Liver (tissue), 2 donors: ENCODE measurements at regions not wholly inside any gene's neighbourhood (a gene's known extent, or its start where the extent isn't known, plus 50 kb on each side); places are given as distances from the start of the nearest gene placed in this dataset.

Experiments used
- YY1 ChIP-seq: IDR thresholded peaks from 2 replicates; pipeline ENCODE4 v1.6.1; 2016; ENCODE audit warnings: antibody characterized with exemption, mild to moderate bottlenecking
- TF ChIP-seq, protein P1 (sequence below): IDR thresholded peaks from 2 replicates; pipeline ENCODE4 v1.6.1; 2016; ENCODE audit warnings: antibody characterized with exemption
- donor health status: healthy.

DNA sequence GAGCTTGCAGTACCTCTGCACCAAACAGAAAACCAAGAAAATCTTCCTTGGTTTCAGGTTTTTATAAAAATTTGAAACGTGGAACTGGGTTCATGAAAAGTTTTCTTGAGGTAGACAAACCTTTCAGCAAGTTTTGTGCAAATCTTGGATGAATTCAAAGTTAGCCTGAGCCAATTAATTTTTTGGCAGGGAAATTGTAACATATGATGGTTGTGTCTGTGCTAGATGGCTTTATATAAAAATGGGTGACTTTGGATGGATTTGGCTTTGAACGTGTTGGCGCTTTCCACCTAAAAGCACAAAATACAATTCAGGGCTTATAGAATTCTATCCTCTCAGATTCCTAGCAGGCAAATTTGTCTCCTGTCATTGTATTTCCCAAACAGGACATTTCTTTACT, 524.4 kb downstream of the CAAP1 start:
- TF ChIP-seq YY1 = no peak
- TF ChIP-seq, protein P1, sequence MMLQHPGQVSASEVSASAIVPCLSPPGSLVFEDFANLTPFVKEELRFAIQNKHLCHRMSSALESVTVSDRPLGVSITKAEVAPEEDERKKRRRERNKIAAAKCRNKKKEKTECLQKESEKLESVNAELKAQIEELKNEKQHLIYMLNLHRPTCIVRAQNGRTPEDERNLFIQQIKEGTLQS = no peak
